ENCODE measurements at regions not wholly inside any gene's neighbourhood (a gene's known extent, or its start where the extent isn't known, plus 50 kb on each side); places are given as distances from the start of the nearest gene placed in this dataset.

- Mint-ChIP-seq H3K4me3 (peak overlapping the region in 2 of 8 donors; percentile 23 to 69), H3K4me1 (peaks cover 0 to 26% (median 10%) of the 10 kb centered on the region in 3 donors), H3K27ac (no peak overlapping the region), H3K27me3 (peaks cover 47 to 68% (median 68%) of the 10 kb centered on the region in 3 donors), H3K36me3 (no peaks in the 10 kb centered on the region), H3K9me3 (peaks cover 0 to 4% (median 0%) of the 10 kb centered on the region in 7 donors)
- ATAC-seq (ENCODE audit: low read depth in 2 of 2) (no peak), DNase-seq (no peak)
Observed at GRCh38 chr3:124586126-124587052, 143.9 kb upstream of the UMPS start.

- DNase-seq: no peak
- no peak overlapping the region for H3K27ac Mint-ChIP-seq
- peaks cover 0 to 26% (median 10%) of the 10 kb centered on the region in 3 donors for H3K4me1 Mint-ChIP-seq
- peaks cover 42 to 70% (median 65%) of the 10 kb centered on the region in 3 donors for H3K27me3 Mint-ChIP-seq
- H3K9me3 Mint-ChIP-seq: peaks cover 0 to 4% (median 0%) of the 10 kb centered on the region in 7 donors
- H3K4me3 Mint-ChIP-seq: no peak overlapping the region
- ATAC-seq (ENCODE audit: low read depth in 2 of 2): no peak
- no peaks in the 10 kb centered on the region for H3K36me3 Mint-ChIP-seq
Observed at GRCh38 chr3:124587053-124587408, 143.2 kb upstream of the UMPS start.

GRCh38 chr3:124588036-124588435 lies 142.2 kb upstream of the UMPS start:
- H3K36me3 Mint-ChIP-seq: no peaks in the 10 kb centered on the region
- DNase-seq (no peak), ATAC-seq (ENCODE audit: low read depth in 2 of 2) (no peak)
- peaks cover 39 to 74% (median 63%) of the 10 kb centered on the region in 3 donors for H3K27me3 Mint-ChIP-seq
- peaks cover 0 to 23% (median 10%) of the 10 kb centered on the region in 3 donors for H3K4me1 Mint-ChIP-seq
- H3K4me3 Mint-ChIP-seq: no peak overlapping the region
- peaks cover 0 to 3% (median 0%) of the 10 kb centered on the region in 7 donors for H3K9me3 Mint-ChIP-seq
- H3K27ac Mint-ChIP-seq: no peak overlapping the region

GRCh38 chr3:124588794-124589193 lies 141.5 kb upstream of the UMPS start:
- H3K36me3 Mint-ChIP-seq: no peaks in the 10 kb centered on the region
- H3K4me3 Mint-ChIP-seq: no peak overlapping the region
- no peak for DNase-seq
- H3K27me3 Mint-ChIP-seq: peaks cover 38 to 74% (median 58%) of the 10 kb centered on the region in 3 donors
- H3K27ac Mint-ChIP-seq: no peak overlapping the region
- no peaks in the 10 kb centered on the region for H3K9me3 Mint-ChIP-seq
- peaks cover 0 to 16% (median 10%) of the 10 kb centered on the region in 3 donors for H3K4me1 Mint-ChIP-seq
- no peak for ATAC-seq (ENCODE audit: low read depth in 2 of 2)

- H3K27ac Mint-ChIP-seq: peak overlapping the region in 1 of 6 donors; percentile 47
Observed at GRCh38 chr3:124591699-124592098, 138.6 kb upstream of the UMPS start.

GRCh38 chr3:124592658-124593441 lies 137.4 kb upstream of the UMPS start:
- Mint-ChIP-seq H3K9me3 (no peaks in the 10 kb centered on the region), H3K27ac (peak overlapping the region in 2 of 6 donors; percentile 47 to 79), H3K36me3 (no peaks in the 10 kb centered on the region), H3K4me1 (no peaks in the 10 kb centered on the region), H3K4me3 (no peak overlapping the region), H3K27me3 (peaks cover 14 to 41% (median 38%) of the 10 kb centered on the region in 3 donors)
- no peak for ATAC-seq (ENCODE audit: low read depth in 2 of 2)
- no peak for DNase-seq

More at GRCh38 chr3:124591699-124592098, 138.6 kb upstream of the UMPS start:
- Mint-ChIP-seq H3K36me3 (no peaks in the 10 kb centered on the region), H3K9me3 (no peaks in the 10 kb centered on the region), H3K4me1 (no peaks in the 10 kb centered on the region), H3K4me3 (no peak overlapping the region), H3K27me3 (peaks cover 23 to 53% (median 41%) of the 10 kb centered on the region in 3 donors)
- DNase-seq (no peak), ATAC-seq (ENCODE audit: low read depth in 2 of 2) (no peak)

GRCh38 chr3:124593442-124593829 lies 136.8 kb upstream of the UMPS start:
- Mint-ChIP-seq H3K27ac (peak overlapping the region in 1 of 6 donors; percentile 79), H3K4me3 (no peak overlapping the region), H3K9me3 (no peaks in the 10 kb centered on the region), H3K27me3 (peaks cover 10 to 36% (median 33%) of the 10 kb centered on the region in 3 donors), H3K36me3 (no peaks in the 10 kb centered on the region), H3K4me1 (no peaks in the 10 kb centered on the region)
- no peak for DNase-seq
- ATAC-seq (ENCODE audit: low read depth in 2 of 2): no peak

- no peak overlapping the region for H3K27ac Mint-ChIP-seq
- no peak for ATAC-seq (ENCODE audit: low read depth in 2 of 2)
Observed at GRCh38 chr3:124594581-124594980, 135.7 kb upstream of the UMPS start.

GRCh38 chr3:124597273-124597672 lies 133.0 kb upstream of the UMPS start:
- no peaks in the 10 kb centered on the region for H3K9me3 Mint-ChIP-seq
- H3K27ac Mint-ChIP-seq: no peak overlapping the region

More at GRCh38 chr3:124594581-124594980, 135.7 kb upstream of the UMPS start:
- Mint-ChIP-seq H3K36me3 (no peaks in the 10 kb centered on the region), H3K9me3 (no peaks in the 10 kb centered on the region), H3K4me1 (no peaks in the 10 kb centered on the region), H3K27me3 (peaks cover 7 to 27% (median 24%) of the 10 kb centered on the region in 3 donors), H3K4me3 (no peak overlapping the region)
- DNase-seq: no peak

GRCh38 chr3:124597979-124598378 lies 132.3 kb upstream of the UMPS start:
- ATAC-seq (ENCODE audit: low read depth in 2 of 2) (no peak), DNase-seq (no peak)
- Mint-ChIP-seq H3K4me3 (no peak overlapping the region), H3K27me3 (peaks cover 6 to 28% (median 25%) of the 10 kb centered on the region in 3 donors), H3K36me3 (no peaks in the 10 kb centered on the region), H3K27ac (no peak overlapping the region), H3K4me1 (no peaks in the 10 kb centered on the region), H3K9me3 (no peaks in the 10 kb centered on the region)

More at GRCh38 chr3:124597273-124597672, 133.0 kb upstream of the UMPS start:
- DNase-seq: no peak
- Mint-ChIP-seq H3K27me3 (peaks cover 7 to 27% (median 20%) of the 10 kb centered on the region in 3 donors), H3K4me3 (no peak overlapping the region), H3K36me3 (no peaks in the 10 kb centered on the region), H3K4me1 (no peaks in the 10 kb centered on the region)
- ATAC-seq (ENCODE audit: low read depth in 2 of 2): no peak

- Mint-ChIP-seq H3K36me3 (no peaks in the 10 kb centered on the region), H3K27me3 (peaks cover 0 to 31% (median 25%) of the 10 kb centered on the region in 3 donors), H3K9me3 (no peaks in the 10 kb centered on the region), H3K27ac (no peak overlapping the region), H3K4me1 (no peaks in the 10 kb centered on the region), H3K4me3 (no peak overlapping the region)
- ATAC-seq (ENCODE audit: low read depth in 2 of 2) (no peak), DNase-seq (no peak)
Observed at GRCh38 chr3:124599147-124599765, 131.0 kb upstream of the UMPS start.

- Mint-ChIP-seq H3K27ac (no peak overlapping the region), H3K9me3 (no peaks in the 10 kb centered on the region), H3K4me3 (no peak overlapping the region), H3K27me3 (peaks cover 0 to 31% (median 25%) of the 10 kb centered on the region in 3 donors), H3K4me1 (no peaks in the 10 kb centered on the region), H3K36me3 (no peaks in the 10 kb centered on the region)
- DNase-seq: no peak
- ATAC-seq (ENCODE audit: low read depth in 2 of 2): no peak
Observed at GRCh38 chr3:124599779-124600693, 130.2 kb upstream of the UMPS start.
